ENCODE measurements at regions not wholly inside any gene's neighbourhood (a gene's known extent, or its start where the extent isn't known, plus 50 kb on each side); places are given as distances from the start of the nearest gene placed in this dataset.

DNA sequence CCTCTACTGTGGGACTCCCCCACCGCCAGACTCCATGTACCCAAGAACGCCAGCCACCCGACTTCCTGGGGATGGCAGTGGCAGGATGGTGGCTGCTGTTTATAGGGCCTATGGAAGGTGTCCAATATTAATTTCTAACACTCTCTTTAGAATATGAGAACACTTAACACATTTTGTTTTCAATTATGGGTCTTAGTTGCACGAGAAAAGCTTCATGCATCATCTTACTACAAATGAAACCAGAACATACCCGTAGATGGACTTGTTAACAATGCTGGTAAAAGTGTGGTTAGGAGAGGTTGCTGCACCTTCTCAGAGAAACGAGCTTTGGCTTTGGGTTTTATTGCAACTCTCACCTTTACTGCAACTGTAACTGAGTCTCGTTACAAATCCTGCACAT is 335.6 kb upstream of the ID2 start:
- no peak for TF ChIP-seq CTCF (IDR thresholded peaks at IDR 0.05; ENCODE audit: poor library complexity, severe bottlenecking)
- no peak for TF ChIP-seq EZH2 (IDR thresholded peaks at IDR 0.05; ENCODE audit: borderline replicate concordance, insufficient read depth, low read length, poor library complexity, severe bottlenecking)
- TF ChIP-seq MXI1 (conservative IDR thresholded peaks at IDR 0.05; ENCODE audit: poor library complexity, severe bottlenecking), result no peak

Measured in neural cell (in vitro differentiated cells).